HG02840 (cell line): ENCODE measurements at regions not wholly inside any gene's neighbourhood (a gene's known extent, or its start where the extent isn't known, plus 50 kb on each side); places are given as distances from the start of the nearest gene placed in this dataset.
"Not testable (repeated sequence)": the region's sequence is repeated elsewhere in the genome, so short reads cannot be mapped to it uniquely, and the experiment has no call there.

Experiments used
- ATAC-seq: cut with Tn5 transposase; IDR thresholded peaks from one replicate; pipeline ENCODE4 v1.9.1; 2021; ENCODE audit warnings: mild to moderate bottlenecking, moderate library complexity, moderate number of reproducible peaks; ENCODE audit not compliant: unreplicated experiment, low FRiP score

DNA sequence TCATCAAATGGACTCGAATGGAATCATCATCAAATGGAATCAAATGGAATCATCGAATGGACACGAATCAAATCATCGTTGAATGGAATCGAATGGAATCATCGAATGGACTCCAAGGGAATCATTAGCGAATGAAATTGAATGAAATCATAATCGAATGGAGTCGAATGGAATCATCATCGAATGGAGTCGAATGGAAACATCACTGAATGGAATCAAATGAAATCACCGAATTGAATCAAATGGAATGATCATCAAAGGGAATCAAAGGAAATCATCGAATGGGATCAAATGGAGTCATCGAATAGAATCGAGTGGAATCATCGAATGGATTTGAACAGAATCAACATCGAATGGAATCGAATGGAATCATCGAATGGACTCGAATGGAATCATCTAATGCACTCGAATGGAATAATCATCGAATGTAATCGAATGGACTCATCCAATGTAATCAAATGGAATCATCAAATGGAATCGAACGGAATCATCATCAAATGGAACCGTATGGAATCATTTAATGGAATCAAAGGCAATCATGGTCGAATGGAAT, 232.2 kb downstream of the SHCBP1 start:
- not testable (repeated sequence) for ATAC-seq

GRCh38 chr16:46388354-46388753, 232.8 kb downstream of the SHCBP1 start:
- ATAC-seq: not testable (repeated sequence)

DNA sequence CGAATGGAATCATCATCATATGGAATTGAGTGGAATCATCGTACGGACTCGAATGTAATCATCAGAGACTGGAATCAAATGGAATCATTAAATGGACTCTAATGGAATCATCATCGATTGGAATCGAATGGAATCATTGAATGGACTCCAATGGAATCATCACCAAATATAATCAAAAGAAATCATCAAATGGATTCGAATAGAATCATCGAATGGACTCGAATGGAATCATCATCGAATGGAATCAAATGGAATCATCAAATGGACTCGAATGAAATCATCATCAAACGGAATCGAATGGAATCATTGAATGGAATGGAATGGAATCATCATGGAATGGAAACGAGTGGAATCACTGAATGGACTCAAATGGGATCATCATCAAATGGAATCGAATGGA, 233.5 kb downstream of the SHCBP1 start:
- ATAC-seq: not testable (repeated sequence)

DNA sequence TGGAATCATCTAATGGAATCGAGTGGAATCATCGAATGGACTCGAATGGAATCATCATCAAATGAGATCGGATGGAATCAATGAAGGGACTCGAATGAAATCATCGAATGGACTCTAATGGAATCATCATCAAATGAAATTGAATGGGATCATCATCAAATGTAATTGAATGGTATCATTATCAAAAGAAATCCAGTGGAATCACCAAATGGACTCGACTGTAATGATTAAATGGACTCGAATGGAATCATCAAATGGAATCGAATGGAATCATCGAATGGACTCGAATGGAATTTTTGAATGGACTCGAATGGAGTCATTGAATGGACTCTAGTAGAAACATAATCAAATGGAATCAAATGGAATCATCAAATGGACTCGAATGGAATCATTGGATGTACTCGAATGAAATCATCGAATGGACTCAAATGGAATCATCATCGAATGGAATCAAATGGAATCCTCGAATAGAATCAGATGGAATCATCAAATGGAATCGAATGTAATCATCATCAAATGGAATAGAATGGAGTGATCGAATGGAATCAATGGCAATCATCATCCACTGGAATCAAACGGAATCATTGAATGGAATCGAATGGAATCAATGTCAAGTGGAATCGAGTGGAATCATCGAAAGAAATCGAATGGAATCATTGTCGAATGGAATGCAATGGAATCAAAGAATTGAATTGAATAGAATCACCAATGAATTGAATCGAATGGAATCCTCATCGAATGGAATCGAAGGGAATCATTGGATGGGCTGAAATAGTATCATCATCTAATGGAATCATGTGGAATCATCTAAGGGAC, 234.2 kb downstream of the SHCBP1 start:
- ATAC-seq: peak; percentile 6

DNA sequence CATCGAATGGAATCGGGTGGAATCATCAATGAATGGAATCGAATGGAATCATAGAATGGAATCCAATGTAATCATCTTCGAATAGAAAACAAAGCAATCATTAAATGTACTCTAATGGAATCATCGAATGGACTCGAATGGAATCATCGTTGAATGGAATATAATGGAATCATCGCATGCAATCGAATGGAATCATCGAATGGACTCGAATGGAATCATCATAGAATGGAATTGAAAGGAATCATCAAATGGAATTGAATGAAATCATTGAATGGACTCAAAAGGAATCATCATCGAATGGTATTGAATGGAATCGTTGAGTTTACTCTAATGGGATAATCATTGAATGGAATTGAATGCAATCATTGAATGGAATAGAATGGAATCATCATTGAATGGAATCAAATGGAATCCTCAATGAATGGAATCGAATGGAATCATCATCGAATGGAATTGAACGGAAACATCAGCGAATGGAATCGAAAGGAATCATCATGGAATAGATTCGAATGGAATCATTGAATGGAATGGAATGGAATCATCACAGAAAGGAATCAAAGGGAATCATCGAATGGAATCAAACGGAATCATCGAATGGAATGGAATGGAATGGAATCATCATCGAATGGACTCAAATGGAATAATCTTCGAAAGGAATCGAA, 234.9 kb downstream of the SHCBP1 start:
- ATAC-seq: not testable (repeated sequence)

GRCh38 chr16:46384285-46385061, 236.7 kb downstream of the SHCBP1 start:
- not testable (repeated sequence) for ATAC-seq

DNA sequence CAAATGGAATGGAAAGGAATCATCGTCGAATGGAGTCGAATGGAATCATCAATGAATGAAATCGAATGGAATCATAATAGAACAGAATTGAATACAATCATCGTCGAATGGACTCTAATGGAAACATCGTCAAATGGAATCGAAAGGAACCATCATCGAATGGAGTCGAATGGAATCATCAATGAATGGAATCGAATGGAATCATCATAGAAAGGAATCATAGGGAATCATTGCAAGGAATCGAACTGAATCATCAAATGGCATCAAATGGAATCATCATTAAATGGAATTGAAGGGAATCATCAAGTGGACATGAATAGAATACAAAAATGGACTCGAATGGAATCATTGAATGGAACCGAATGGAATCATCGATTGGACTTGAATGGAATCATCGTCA, 237.6 kb downstream of the SHCBP1 start:
- not testable (repeated sequence) for ATAC-seq

DNA sequence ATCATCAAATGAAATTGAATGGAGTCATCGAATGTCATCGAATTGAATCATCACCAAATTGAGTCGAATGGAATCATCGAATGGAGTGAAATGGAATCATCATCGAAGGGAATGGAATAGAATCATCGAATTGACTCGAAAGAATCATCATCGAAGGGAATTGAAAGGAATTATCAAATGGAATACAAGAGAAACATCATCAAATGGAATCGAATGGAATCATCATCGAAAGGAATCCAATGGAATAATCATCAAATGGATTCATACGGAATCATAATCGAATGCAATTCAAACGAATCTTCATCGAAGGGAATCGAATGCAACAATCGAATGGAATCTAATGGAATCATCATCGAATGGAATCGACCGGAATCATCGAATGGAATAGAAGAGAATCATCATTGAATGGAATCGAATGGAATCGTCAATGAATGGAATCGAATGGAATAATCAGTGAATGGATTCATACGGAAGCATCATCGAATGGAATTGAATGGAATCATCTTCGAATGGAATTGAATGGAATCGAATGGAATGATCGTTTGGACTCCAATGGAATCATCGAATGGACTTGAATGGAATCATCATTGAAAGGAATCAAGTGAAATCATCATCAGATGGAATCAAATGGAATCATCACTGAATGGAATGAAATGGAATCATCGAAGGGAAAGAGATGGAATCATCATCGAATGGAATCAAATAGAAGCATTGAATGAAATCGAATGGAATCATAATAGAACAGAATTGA, 238.2 kb downstream of the SHCBP1 start:
- not testable (repeated sequence) for ATAC-seq

- not testable (repeated sequence) for ATAC-seq
Observed at GRCh38 chr16:46382079-46382478, 239.1 kb downstream of the SHCBP1 start.

GRCh38 chr16:46381344-46381743, 239.8 kb downstream of the SHCBP1 start:
- ATAC-seq: not testable (repeated sequence)
